ENCODE measurements at regions not wholly inside any gene's neighbourhood (a gene's known extent, or its start where the extent isn't known, plus 50 kb on each side); places are given as distances from the start of the nearest gene placed in this dataset.

- Mint-ChIP-seq H3K27me3 (no peaks in the 10 kb centered on the region), H3K4me1 (no peaks in the 10 kb centered on the region), H3K4me3 (no peak overlapping the region), H3K36me3 (ENCODE audit: low read depth) (no peaks in the 10 kb centered on the region), H3K9me3 (no peaks in the 10 kb centered on the region), H3K27ac (no peak overlapping the region)
- TF ChIP-seq, protein P1, sequence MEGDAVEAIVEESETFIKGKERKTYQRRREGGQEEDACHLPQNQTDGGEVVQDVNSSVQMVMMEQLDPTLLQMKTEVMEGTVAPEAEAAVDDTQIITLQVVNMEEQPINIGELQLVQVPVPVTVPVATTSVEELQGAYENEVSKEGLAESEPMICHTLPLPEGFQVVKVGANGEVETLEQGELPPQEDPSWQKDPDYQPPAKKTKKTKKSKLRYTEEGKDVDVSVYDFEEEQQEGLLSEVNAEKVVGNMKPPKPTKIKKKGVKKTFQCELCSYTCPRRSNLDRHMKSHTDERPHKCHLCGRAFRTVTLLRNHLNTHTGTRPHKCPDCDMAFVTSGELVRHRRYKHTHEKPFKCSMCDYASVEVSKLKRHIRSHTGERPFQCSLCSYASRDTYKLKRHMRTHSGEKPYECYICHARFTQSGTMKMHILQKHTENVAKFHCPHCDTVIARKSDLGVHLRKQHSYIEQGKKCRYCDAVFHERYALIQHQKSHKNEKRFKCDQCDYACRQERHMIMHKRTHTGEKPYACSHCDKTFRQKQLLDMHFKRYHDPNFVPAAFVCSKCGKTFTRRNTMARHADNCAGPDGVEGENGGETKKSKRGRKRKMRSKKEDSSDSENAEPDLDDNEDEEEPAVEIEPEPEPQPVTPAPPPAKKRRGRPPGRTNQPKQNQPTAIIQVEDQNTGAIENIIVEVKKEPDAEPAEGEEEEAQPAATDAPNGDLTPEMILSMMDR (IDR thresholded peaks at IDR 0.05): no peak
- ChIA-PET CTCF (no interaction called here), POLR2A (no interaction called here)
- DNase-seq (no peak), ATAC-seq (ENCODE audit: low read depth) (no peak)
- intact Hi-C loops (cut with micrococcal nuclease): no loop called here
Measured at GRCh38 chr6:119559586-119559985, 210.0 kb upstream of the MAN1A1 start.

GRCh38 chr6:119557239-119557638, 207.7 kb upstream of the MAN1A1 start:
- H3K4me1 Mint-ChIP-seq: no peaks in the 10 kb centered on the region

DNA sequence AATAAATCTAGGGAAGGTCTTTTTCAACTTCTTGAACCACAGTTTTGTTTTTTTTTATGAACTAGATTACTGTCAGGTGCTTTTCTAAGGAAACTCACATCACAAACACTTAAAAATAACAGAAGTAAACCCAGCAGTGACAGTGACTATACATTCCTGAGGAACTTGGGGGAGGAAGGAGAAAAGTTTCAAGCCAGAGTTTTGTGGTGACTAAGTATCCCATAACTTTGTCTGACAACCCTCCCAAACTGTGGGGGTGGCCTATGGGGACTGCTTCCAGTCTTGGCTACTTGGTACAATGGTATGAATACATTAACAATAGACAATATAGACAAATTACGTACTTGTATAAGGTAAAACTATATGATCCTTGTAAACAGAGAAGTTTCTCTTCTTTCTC, 202.5 kb upstream of the MAN1A1 start:
- no peak overlapping the region for H3K4me3 Mint-ChIP-seq
- H3K9me3 Mint-ChIP-seq: peaks cover 3% of the 10 kb centered on the region
- H3K4me1 Mint-ChIP-seq: no peaks in the 10 kb centered on the region
- CTCF ChIA-PET: no interaction called here
- DNase-seq: no peak
- no peaks in the 10 kb centered on the region for H3K36me3 Mint-ChIP-seq (ENCODE audit: low read depth)
- TF ChIP-seq, protein P1 (IDR thresholded peaks at IDR 0.05): no peak
- H3K27ac Mint-ChIP-seq: no peak overlapping the region
- intact Hi-C loops (cut with micrococcal nuclease): no loop called here
- POLR2A ChIA-PET: no interaction called here
- H3K27me3 Mint-ChIP-seq: no peaks in the 10 kb centered on the region
- no peak for ATAC-seq (ENCODE audit: low read depth)

More at GRCh38 chr6:119557239-119557638, 207.7 kb upstream of the MAN1A1 start:
- ATAC-seq (ENCODE audit: low read depth): no peak
- ChIA-PET CTCF (no interaction called here), POLR2A (no interaction called here)
- DNase-seq: no peak
- Mint-ChIP-seq H3K4me3 (no peak overlapping the region), H3K27ac (no peak overlapping the region), H3K27me3 (no peaks in the 10 kb centered on the region), H3K9me3 (peaks cover 3% of the 10 kb centered on the region), H3K36me3 (ENCODE audit: low read depth) (no peaks in the 10 kb centered on the region)
- intact Hi-C loops (cut with micrococcal nuclease): no loop called here
- TF ChIP-seq, protein P1 (IDR thresholded peaks at IDR 0.05): no peak

DNA sequence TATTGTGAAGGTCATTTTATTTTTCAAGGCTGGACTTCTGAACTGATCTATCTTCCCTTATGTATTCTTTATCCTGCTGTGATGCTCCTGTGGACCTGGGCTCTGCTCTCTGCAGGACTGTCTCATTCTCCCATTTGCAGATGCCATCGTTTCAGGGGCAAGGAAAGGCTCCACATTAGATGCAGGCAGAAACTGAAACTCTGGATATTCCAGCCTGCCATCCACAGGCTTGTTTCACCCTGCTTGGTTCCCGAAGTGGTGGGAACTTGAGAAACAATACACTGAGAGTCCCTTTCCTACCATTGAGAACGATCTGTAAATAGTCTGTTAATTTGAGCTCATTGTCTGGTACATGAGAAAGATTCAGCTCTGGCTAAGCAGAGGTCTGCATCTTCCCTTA, 197.5 kb upstream of the MAN1A1 start:
- DNase-seq (no peak), ATAC-seq (ENCODE audit: low read depth) (no peak)
- no peaks in the 10 kb centered on the region for H3K27me3 Mint-ChIP-seq
- POLR2A ChIA-PET: no interaction called here
- no peak overlapping the region for H3K27ac Mint-ChIP-seq
- intact Hi-C loops (cut with micrococcal nuclease): no loop called here
- H3K36me3 Mint-ChIP-seq (ENCODE audit: low read depth): no peaks in the 10 kb centered on the region
- CTCF ChIA-PET: no interaction called here
- no peaks in the 10 kb centered on the region for H3K4me1 Mint-ChIP-seq
- TF ChIP-seq, protein P1 (IDR thresholded peaks at IDR 0.05): no peak
- H3K4me3 Mint-ChIP-seq: no peak overlapping the region
- H3K9me3 Mint-ChIP-seq: no peaks in the 10 kb centered on the region

GRCh38 chr6:119545245-119545644, 195.7 kb upstream of the MAN1A1 start:
- H3K4me3 Mint-ChIP-seq: no peak overlapping the region
- H3K27me3 Mint-ChIP-seq: no peaks in the 10 kb centered on the region
- DNase-seq (no peak), ATAC-seq (ENCODE audit: low read depth) (no peak)
- ChIA-PET POLR2A (no interaction called here), CTCF (no interaction called here)
- H3K36me3 Mint-ChIP-seq (ENCODE audit: low read depth): no peaks in the 10 kb centered on the region
- H3K27ac Mint-ChIP-seq: no peak overlapping the region
- TF ChIP-seq, protein P1 (IDR thresholded peaks at IDR 0.05): no peak
- H3K9me3 Mint-ChIP-seq: no peaks in the 10 kb centered on the region
- intact Hi-C loops (cut with micrococcal nuclease): no loop called here
- H3K4me1 Mint-ChIP-seq: no peaks in the 10 kb centered on the region
